Right lobe of liver (tissue), 4 donors: ENCODE measurements at regions not wholly inside any gene's neighbourhood (a gene's known extent, or its start where the extent isn't known, plus 50 kb on each side); places are given as distances from the start of the nearest gene placed in this dataset.

Source experiments
- POLR2A ChIP-seq: fragments of 450-650 bp; IDR thresholded peaks from one replicate; pipeline ENCODE4 v1.6.1; 2017; ENCODE audit warnings: antibody characterized with exemption, mild to moderate bottlenecking
- TF ChIP-seq, protein P1 (sequence below), 4 donors: fragments of 200-600 bp in 3 of 4; fragments of 450-650 bp in 1 of 4; IDR thresholded peaks; one replicate each; pipeline versions ENCODE4 v1.5.1 to v1.8.0; 2016 to 2022; ENCODE audit warnings: antibody characterized with exemption in 4 of 4, mild to moderate bottlenecking in 2 of 4
- donor health status: DM: no; HTN: no; CAD: no.
- donor health status: DM: no; HTN: no; CAD: no.
- donor health status: DM: no; HTN: yes; CAD: no.

DNA sequence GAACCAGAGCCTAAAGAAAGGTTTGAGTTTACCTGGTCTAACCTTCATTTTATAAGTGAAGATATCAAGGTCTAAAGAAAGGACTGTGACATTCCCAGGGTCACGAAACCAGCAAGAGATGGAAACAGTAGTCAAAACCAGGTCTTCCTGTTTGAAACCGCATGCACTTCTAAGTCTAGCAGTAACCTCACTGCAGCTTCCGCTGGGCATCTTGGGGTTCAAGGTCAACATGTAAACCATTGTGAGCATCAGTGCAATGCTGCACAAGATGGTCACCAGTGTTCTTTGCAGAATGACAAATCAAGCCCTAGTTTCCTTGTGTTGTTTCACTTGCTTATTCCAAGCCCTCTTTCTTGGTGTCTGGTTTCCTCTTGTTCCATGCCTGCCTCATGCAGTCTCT, 292.9 kb upstream of the MEX3C start:
- TF ChIP-seq POLR2A: no peak
- TF ChIP-seq, protein P1, sequence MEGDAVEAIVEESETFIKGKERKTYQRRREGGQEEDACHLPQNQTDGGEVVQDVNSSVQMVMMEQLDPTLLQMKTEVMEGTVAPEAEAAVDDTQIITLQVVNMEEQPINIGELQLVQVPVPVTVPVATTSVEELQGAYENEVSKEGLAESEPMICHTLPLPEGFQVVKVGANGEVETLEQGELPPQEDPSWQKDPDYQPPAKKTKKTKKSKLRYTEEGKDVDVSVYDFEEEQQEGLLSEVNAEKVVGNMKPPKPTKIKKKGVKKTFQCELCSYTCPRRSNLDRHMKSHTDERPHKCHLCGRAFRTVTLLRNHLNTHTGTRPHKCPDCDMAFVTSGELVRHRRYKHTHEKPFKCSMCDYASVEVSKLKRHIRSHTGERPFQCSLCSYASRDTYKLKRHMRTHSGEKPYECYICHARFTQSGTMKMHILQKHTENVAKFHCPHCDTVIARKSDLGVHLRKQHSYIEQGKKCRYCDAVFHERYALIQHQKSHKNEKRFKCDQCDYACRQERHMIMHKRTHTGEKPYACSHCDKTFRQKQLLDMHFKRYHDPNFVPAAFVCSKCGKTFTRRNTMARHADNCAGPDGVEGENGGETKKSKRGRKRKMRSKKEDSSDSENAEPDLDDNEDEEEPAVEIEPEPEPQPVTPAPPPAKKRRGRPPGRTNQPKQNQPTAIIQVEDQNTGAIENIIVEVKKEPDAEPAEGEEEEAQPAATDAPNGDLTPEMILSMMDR (IDR thresholded peaks at IDR 0.05): no peak
